ENCODE measurements at regions not wholly inside any gene's neighbourhood (a gene's known extent, or its start where the extent isn't known, plus 50 kb on each side); places are given as distances from the start of the nearest gene placed in this dataset.

GRCh38 chr7:106982415-106982814 is 62.1 kb upstream of the PRKAR2B start:
- H3K27me3 ChIP-seq (ENCODE audit: insufficient read depth, poor library complexity, severe bottlenecking) = no peaks in the 10 kb centered on the region
- TF ChIP-seq POLR2AphosphoS5 (IDR thresholded peaks at IDR 0.05; ENCODE audit: low read depth) = no peak
- no peak for TF ChIP-seq REST (IDR thresholded peaks at IDR 0.05; ENCODE audit: insufficient replicate concordance, low read depth)
- no peak for TF ChIP-seq CTCF (IDR thresholded peaks at IDR 0.05; ENCODE audit: insufficient read depth, low read length)
- TF ChIP-seq SPI1 (IDR thresholded peaks at IDR 0.05; ENCODE audit: borderline replicate concordance, low read depth) = no peak
- TF ChIP-seq GABPA (IDR thresholded peaks at IDR 0.05; ENCODE audit: low read depth) = no peak
- no peak for DNase-seq (ENCODE audit: low read depth in 1 of 2, low spot score in 1 of 2)

GRCh38 chr7:106984034-106984433 is 60.5 kb upstream of the PRKAR2B start:
- no peak overlapping the region for H3K4me3 ChIP-seq (replicated peaks; ENCODE audit: insufficient read depth, low read length)
- H3K27me3 ChIP-seq (ENCODE audit: insufficient read depth, poor library complexity, severe bottlenecking) = no peaks in the 10 kb centered on the region
- TF ChIP-seq SPI1 (IDR thresholded peaks at IDR 0.05; ENCODE audit: borderline replicate concordance, low read depth) = no peak
- TF ChIP-seq GABPA (IDR thresholded peaks at IDR 0.05; ENCODE audit: low read depth) = no peak
- TF ChIP-seq CTCF (IDR thresholded peaks at IDR 0.05; ENCODE audit: insufficient read depth, low read length) = no peak
- TF ChIP-seq REST (IDR thresholded peaks at IDR 0.05; ENCODE audit: insufficient replicate concordance, low read depth) = no peak
- TF ChIP-seq POLR2AphosphoS5 (IDR thresholded peaks at IDR 0.05; ENCODE audit: low read depth) = no peak
- no peak for DNase-seq (ENCODE audit: low read depth in 1 of 2, low spot score in 1 of 2)
- no peak overlapping the region for H3K27ac ChIP-seq (replicated peaks)

More at GRCh38 chr7:106982415-106982814, 62.1 kb upstream of the PRKAR2B start:
- H3K4me3 ChIP-seq (replicated peaks; ENCODE audit: insufficient read depth, low read length) = no peak overlapping the region
- H3K27ac ChIP-seq (replicated peaks) = no peak overlapping the region

- Histone ChIP-seq H3K27ac (replicated peaks) (no peak overlapping the region), H3K27me3 (ENCODE audit: insufficient read depth, poor library complexity, severe bottlenecking) (no peaks in the 10 kb centered on the region), H3K4me3 (replicated peaks; ENCODE audit: insufficient read depth, low read length) (no peak overlapping the region)
- DNase-seq (ENCODE audit: low read depth in 1 of 2, low spot score in 1 of 2) = no peak
- no peak for TF ChIP-seq POLR2AphosphoS5 (IDR thresholded peaks at IDR 0.05; ENCODE audit: low read depth)
- TF ChIP-seq REST (IDR thresholded peaks at IDR 0.05; ENCODE audit: insufficient replicate concordance, low read depth) = no peak
- TF ChIP-seq SPI1 (IDR thresholded peaks at IDR 0.05; ENCODE audit: borderline replicate concordance, low read depth) = no peak
- TF ChIP-seq GABPA (IDR thresholded peaks at IDR 0.05; ENCODE audit: low read depth) = no peak
- TF ChIP-seq CTCF (IDR thresholded peaks at IDR 0.05; ENCODE audit: insufficient read depth, low read length) = no peak
Measured at GRCh38 chr7:106986450-106986977, 58.0 kb upstream of the PRKAR2B start.
